HCT116 (cell line): ENCODE measurements at regions not wholly inside any gene's neighbourhood (a gene's known extent, or its start where the extent isn't known, plus 50 kb on each side); places are given as distances from the start of the nearest gene placed in this dataset.

ENCODE experiments used
- ATAC-seq: fragments of 200-7000 bp; cut with Tn5 transposase; 2 replicates; pipeline ENCODE4 v1.9.1; 2020; ENCODE audit warnings: mild to moderate bottlenecking, moderate library complexity
- BruUV-seq: library from RNA; stranded (reverse); fragments of 400-500 nt; replicated peaks from 2 replicates; lab custom pipeline; 2021; lab: Mats Ljungman, UMichigan
- CTCF ChIA-PET: fragments of 300-600 bp; sonication (Branson Sonifier 250); formaldehyde crosslinking; loops from one replicate; lab custom pipeline; 2021; ENCODE audit warnings: antibody characterized with exemption; lab: Charles Lee
- POLR2A ChIA-PET: fragments of 300-600, 350-600 bp; sonication (Branson Sonifier 250); formaldehyde crosslinking; loops from one replicate; lab custom pipeline; 2021; ENCODE audit warnings: antibody characterized with exemption; lab: Charles Lee
- RAD21 ChIA-PET, 2 experiments: fragments of 300-600 bp; sonication (Branson Sonifier 250); formaldehyde crosslinking; loops; one replicate each; lab custom pipeline; 2023; ENCODE audit warnings: low total read pairs in 2 of 2; ENCODE audit not compliant: uncharacterized antibody in 2 of 2, unreplicated experiment in 2 of 2, low non-redundant PET in 1 of 2; lab: Charles Lee
- DNase-seq: peaks from one replicate; pipeline ENCODE4 v3.0.0-alpha.2; 2010; ENCODE audit warnings: low read depth, low spot score
- H2AFZ ChIP-seq: fragments of 200-600 bp; shearing (Covaris generic), sonication (generic); 2 replicates; pipeline ENCODE4 v1.6.1; 2017; ENCODE audit warnings: low read depth, mixed run types, mixed read lengths, antibody characterized with exemption, low read length; ENCODE audit not compliant: poor library complexity, severe bottlenecking
- H3K27ac ChIP-seq: 2 replicates; pipeline ENCODE4 v1.5.1; 2012; ENCODE audit warnings: low read depth, low read length
- H3K27me3 ChIP-seq: fragments of 200-600 bp; sonication (generic); 2 replicates; pipeline ENCODE4 v1.6.1; 2016; ENCODE audit warnings: mixed run types, low read length, mixed read lengths; ENCODE audit not compliant: insufficient read depth
- H3K36me3 ChIP-seq, 2 experiments: fragments of 200-500 bp in 1 of 2; fragments of 200-600 bp in 1 of 2; sonication (Bioruptor generic) in 1 of 2; sonication (generic) in 1 of 2; 2 replicates each; pipeline versions ENCODE4 v1.5.1 to v1.6.1; 2014 to 2016; ENCODE audit warnings: low read length in 2 of 2, inconsistent platforms in 1 of 2, mixed read lengths in 1 of 2, mixed run types in 1 of 2; ENCODE audit not compliant: insufficient read depth in 2 of 2, control insufficient read depth in 1 of 2
- H3K4me1 ChIP-seq, 2 experiments: fragments of 200-600 bp in 1 of 2; sonication (generic) in 1 of 2; 2 replicates each; pipeline versions ENCODE4 v1.5.1 to v1.6.1; 2012 to 2017; ENCODE audit warnings: low read length in 2 of 2, inconsistent platforms in 1 of 2, mild to moderate bottlenecking in 1 of 2, mixed read lengths in 1 of 2, mixed run types in 1 of 2, moderate library complexity in 1 of 2; ENCODE audit not compliant: insufficient read depth in 2 of 2, control insufficient read depth in 1 of 2
- H3K4me2 ChIP-seq: fragments of 200-600 bp; sonication (generic); 2 replicates; pipeline ENCODE4 v1.6.1; 2017; ENCODE audit warnings: mixed run types, low read length, mixed read lengths
- H3K4me3 ChIP-seq, 2 experiments: fragments of 200-600 bp in 1 of 2; sonication (generic) in 1 of 2; replicated peaks in 1 of 2; 2 replicates each; pipeline ENCODE4 v1.5.1; 2011 to 2016; ENCODE audit warnings: low read length in 2 of 2, control low read depth in 1 of 2, low read depth in 1 of 2, mild to moderate bottlenecking in 1 of 2, mixed read lengths in 1 of 2, mixed run types in 1 of 2
- H3K79me2 ChIP-seq: fragments of 200-600 bp; sonication (generic); 2 replicates; pipeline ENCODE4 v1.6.1; 2017; ENCODE audit warnings: mild to moderate bottlenecking, mixed run types, low read length, moderate library complexity, mixed read lengths; ENCODE audit not compliant: insufficient read depth
- H3K9ac ChIP-seq: fragments of 200-600 bp; sonication (generic); 2 replicates; pipeline ENCODE4 v1.6.1; 2016; ENCODE audit warnings: low read length, mixed read lengths
- H3K9me2 ChIP-seq: fragments of 200-600 bp; sonication (generic), shearing (Covaris generic); 2 replicates; pipeline ENCODE4 v1.6.1; 2017; ENCODE audit warnings: mixed run types, mild to moderate bottlenecking, moderate library complexity; ENCODE audit not compliant: insufficient read depth
- H3K9me3 ChIP-seq, 2 experiments: fragments of 200-500 bp in 1 of 2; fragments of 200-600 bp in 1 of 2; sonication (Bioruptor generic) in 1 of 2; sonication (generic) in 1 of 2; 2 replicates each; pipeline ENCODE4 v1.6.1; 2014 to 2017; ENCODE audit warnings: low read length in 2 of 2, mixed read lengths in 2 of 2, inconsistent platforms in 1 of 2, low read depth in 1 of 2, mild to moderate bottlenecking in 1 of 2, mixed run types in 1 of 2, moderate library complexity in 1 of 2; ENCODE audit not compliant: control insufficient read depth in 1 of 2, insufficient read depth in 1 of 2
- H4K20me1 ChIP-seq: fragments of 200-600 bp; sonication (generic), shearing (Covaris generic); 2 replicates; pipeline ENCODE4 v1.6.1; 2017; ENCODE audit warnings: mixed run types, mild to moderate bottlenecking, moderate library complexity; ENCODE audit not compliant: insufficient read depth
- CTCF ChIP-seq, 3 experiments: fragments of 200-600 bp in 1 of 3; sonication (generic) in 1 of 3; IDR thresholded peaks in 2 of 3; conservative IDR thresholded peaks in 1 of 3; 2 replicates each; pipeline ENCODE4 v1.5.1; 2012 to 2017; ENCODE audit warnings: low read depth in 2 of 3, low read length in 2 of 3, antibody characterized with exemption in 1 of 3, borderline replicate concordance in 1 of 3, control low read depth in 1 of 3, mild to moderate bottlenecking in 1 of 3, mixed read lengths in 1 of 3, mixed run types in 1 of 3, moderate library complexity in 1 of 3; ENCODE audit not compliant: insufficient read depth in 1 of 3
- ELF1 ChIP-seq: IDR thresholded peaks from 2 replicates; pipeline ENCODE4 v1.6.1; 2012; ENCODE audit warnings: low read depth, borderline replicate concordance
- EZH2phosphoT487 ChIP-seq: fragments of 200-600 bp; IDR thresholded peaks from 2 replicates; pipeline ENCODE4 v1.6.1; 2018; ENCODE audit warnings: antibody characterized with exemption, borderline replicate concordance
- FOSL1 ChIP-seq: IDR thresholded peaks from 2 replicates; pipeline ENCODE4 v1.6.1; 2012; ENCODE audit warnings: low read depth
- JUND ChIP-seq: IDR thresholded peaks from 2 replicates; pipeline ENCODE4 v1.6.1; 2012
- POLR2A ChIP-seq: IDR thresholded peaks from 2 replicates; pipeline ENCODE4 v1.7.0; 2011; ENCODE audit warnings: borderline replicate concordance; ENCODE audit not compliant: insufficient read depth, insufficient read length; ENCODE audit errors: extremely low read depth
- RAD21 ChIP-seq: IDR thresholded peaks from 2 replicates; pipeline ENCODE4 v1.6.1; 2012; ENCODE audit warnings: low read depth, mild to moderate bottlenecking
- SIN3A ChIP-seq: IDR thresholded peaks from 2 replicates; pipeline ENCODE4 v1.6.1; 2012; ENCODE audit warnings: low read depth
- SP1 ChIP-seq: IDR thresholded peaks from 2 replicates; pipeline ENCODE4 v1.6.1; 2012; ENCODE audit warnings: low read depth
- SRF ChIP-seq: IDR thresholded peaks from 2 replicates; pipeline ENCODE4 v1.6.1; 2012; ENCODE audit warnings: low read depth
- TCF7L2 ChIP-seq: IDR thresholded peaks from 2 replicates; pipeline ENCODE4 v1.7.0; 2011; ENCODE audit warnings: borderline replicate concordance, inconsistent platforms; ENCODE audit not compliant: insufficient read depth, insufficient read length; ENCODE audit errors: extremely low read depth
- YY1 ChIP-seq: IDR thresholded peaks from 2 replicates; pipeline ENCODE4 v1.6.1; 2011; ENCODE audit warnings: low read length, low read depth, moderate library complexity, mild to moderate bottlenecking; ENCODE audit not compliant: insufficient replicate concordance; ENCODE audit errors: extremely low read depth
- ZBTB33 ChIP-seq: IDR thresholded peaks from 2 replicates; pipeline ENCODE4 v1.6.1; 2011; ENCODE audit warnings: mild to moderate bottlenecking, low read length, moderate library complexity; ENCODE audit not compliant: insufficient replicate concordance; ENCODE audit errors: extremely low read depth
- ZFX ChIP-seq: fragments of 450-650 bp; IDR thresholded peaks from 2 replicates; pipeline ENCODE4 v1.6.1; 2017
- ZNF274 ChIP-seq: fragments of 200-500 bp; sonication (Bioruptor generic); IDR thresholded peaks from 2 replicates; pipeline ENCODE4 v1.6.1; 2014; ENCODE audit warnings: mild to moderate bottlenecking, low read depth, low read length, inconsistent platforms
- intact Hi-C: fragments of 100-400 bp; cut with micrococcal nuclease; formaldehyde crosslinking; loops from 2 replicates; pipeline ENCODE4 v1.10.0; 2022
- TF ChIP-seq, protein P1 (sequence below): IDR thresholded peaks from 2 replicates; pipeline ENCODE4 v1.6.1; 2012
- TF ChIP-seq, protein P2 (sequence below): IDR thresholded peaks from 2 replicates; pipeline ENCODE4 v1.6.1; 2012; ENCODE audit warnings: low read depth

GRCh38 chr14:84490081-84490480 lies 1039.9 kb upstream of the FLRT2 start:
- intact Hi-C loops: no loop called here
- no peak overlapping the region for H2AFZ ChIP-seq
- no peak for DNase-seq
- H3K9me2 ChIP-seq: no peaks in the 10 kb centered on the region
- POLR2A ChIA-PET: no interaction called here
- H3K79me2 ChIP-seq: no peaks in the 10 kb centered on the region
- H3K4me3 ChIP-seq: no peak overlapping the region
- no peaks in the 10 kb centered on the region for H4K20me1 ChIP-seq
- H3K4me2 ChIP-seq: no peak overlapping the region
- TF ChIP-seq TCF7L2 (no peak), YY1 (no peak), FOSL1 (no peak), ELF1 (no peak), RAD21 (no peak), JUND (no peak), ZNF274 (no peak), CTCF (IDR thresholded peaks at IDR 0.05 in 2 of 3, conservative IDR thresholded peaks at IDR 0.05 in 1 of 3; ENCODE audit: borderline replicate concordance in 1 of 3, insufficient read depth in 1 of 3, low read depth in 2 of 3, low read length in 2 of 3) (no peak), POLR2A (no peak), EZH2phosphoT487 (no peak), SRF (no peak), SP1 (no peak), ZFX (no peak), ZBTB33 (no peak), SIN3A (no peak)
- TF ChIP-seq, protein P1, sequence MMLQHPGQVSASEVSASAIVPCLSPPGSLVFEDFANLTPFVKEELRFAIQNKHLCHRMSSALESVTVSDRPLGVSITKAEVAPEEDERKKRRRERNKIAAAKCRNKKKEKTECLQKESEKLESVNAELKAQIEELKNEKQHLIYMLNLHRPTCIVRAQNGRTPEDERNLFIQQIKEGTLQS: no peak
- TF ChIP-seq, protein P2, sequence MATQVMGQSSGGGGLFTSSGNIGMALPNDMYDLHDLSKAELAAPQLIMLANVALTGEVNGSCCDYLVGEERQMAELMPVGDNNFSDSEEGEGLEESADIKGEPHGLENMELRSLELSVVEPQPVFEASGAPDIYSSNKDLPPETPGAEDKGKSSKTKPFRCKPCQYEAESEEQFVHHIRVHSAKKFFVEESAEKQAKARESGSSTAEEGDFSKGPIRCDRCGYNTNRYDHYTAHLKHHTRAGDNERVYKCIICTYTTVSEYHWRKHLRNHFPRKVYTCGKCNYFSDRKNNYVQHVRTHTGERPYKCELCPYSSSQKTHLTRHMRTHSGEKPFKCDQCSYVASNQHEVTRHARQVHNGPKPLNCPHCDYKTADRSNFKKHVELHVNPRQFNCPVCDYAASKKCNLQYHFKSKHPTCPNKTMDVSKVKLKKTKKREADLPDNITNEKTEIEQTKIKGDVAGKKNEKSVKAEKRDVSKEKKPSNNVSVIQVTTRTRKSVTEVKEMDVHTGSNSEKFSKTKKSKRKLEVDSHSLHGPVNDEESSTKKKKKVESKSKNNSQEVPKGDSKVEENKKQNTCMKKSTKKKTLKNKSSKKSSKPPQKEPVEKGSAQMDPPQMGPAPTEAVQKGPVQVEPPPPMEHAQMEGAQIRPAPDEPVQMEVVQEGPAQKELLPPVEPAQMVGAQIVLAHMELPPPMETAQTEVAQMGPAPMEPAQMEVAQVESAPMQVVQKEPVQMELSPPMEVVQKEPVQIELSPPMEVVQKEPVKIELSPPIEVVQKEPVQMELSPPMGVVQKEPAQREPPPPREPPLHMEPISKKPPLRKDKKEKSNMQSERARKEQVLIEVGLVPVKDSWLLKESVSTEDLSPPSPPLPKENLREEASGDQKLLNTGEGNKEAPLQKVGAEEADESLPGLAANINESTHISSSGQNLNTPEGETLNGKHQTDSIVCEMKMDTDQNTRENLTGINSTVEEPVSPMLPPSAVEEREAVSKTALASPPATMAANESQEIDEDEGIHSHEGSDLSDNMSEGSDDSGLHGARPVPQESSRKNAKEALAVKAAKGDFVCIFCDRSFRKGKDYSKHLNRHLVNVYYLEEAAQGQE: no peak
- peaks cover 10 to 41% of the 10 kb centered on the region in 2 experiments; a peak in 3 of 4 replicates for H3K9me3 ChIP-seq
- ATAC-seq: no peak
- no peaks in the 10 kb centered on the region for H3K36me3 ChIP-seq
- CTCF ChIA-PET: no interaction called here
- RAD21 ChIA-PET: no interaction called here
- H3K4me1 ChIP-seq: no peaks in the 10 kb centered on the region
- BruUV-seq: no TSS peak
- no peak overlapping the region for H3K9ac ChIP-seq
- no peaks in the 10 kb centered on the region for H3K27me3 ChIP-seq
- no peak overlapping the region for H3K27ac ChIP-seq
